Stimulated activated CD8-positive, alpha-beta memory T cell treated with anti-CD3 and anti-CD28 coated beads, Interleukin-2, amount 100 ng/mL, for 48 hours (primary cell): ENCODE measurements at regions not wholly inside any gene's neighbourhood (a gene's known extent, or its start where the extent isn't known, plus 50 kb on each side); places are given as distances from the start of the nearest gene placed in this dataset.

Experiments used
- DNase-seq, 2 donors: peaks; one replicate each; pipeline ENCODE4 v3.0.0-alpha.2; 2020; ENCODE audit warnings: low read depth in 2 of 2

GRCh38 chr13:63696055-63696454, 2280.4 kb upstream of the PCDH20 start:
- no peak for DNase-seq

GRCh38 chr13:63693696-63694095, 2278.0 kb upstream of the PCDH20 start:
- DNase-seq, result no peak

- no peak for DNase-seq
Measured at GRCh38 chr13:63691474-63691873, 2275.8 kb upstream of the PCDH20 start.

- DNase-seq, result no peak
Measured at GRCh38 chr13:63690672-63691071, 2275.0 kb upstream of the PCDH20 start.

GRCh38 chr13:63684822-63685221, 2269.2 kb upstream of the PCDH20 start:
- no peak for DNase-seq

- no peak for DNase-seq
Measured at GRCh38 chr13:63680704-63681103, 2265.1 kb upstream of the PCDH20 start.

GRCh38 chr13:63671296-63671695, 2255.6 kb upstream of the PCDH20 start:
- DNase-seq, result no peak

- DNase-seq, result no peak
Measured at GRCh38 chr13:63651394-63651793, 2235.7 kb upstream of the PCDH20 start.

GRCh38 chr13:63643543-63643942, 2227.9 kb upstream of the PCDH20 start:
- DNase-seq, result no peak

- no peak for DNase-seq
Measured at GRCh38 chr13:63636316-63636993, 2220.8 kb upstream of the PCDH20 start.

GRCh38 chr13:63632321-63632720, 2216.7 kb upstream of the PCDH20 start:
- no peak for DNase-seq

- DNase-seq, result no peak
Measured at GRCh38 chr13:63631006-63631405, 2215.4 kb upstream of the PCDH20 start.

GRCh38 chr13:63629591-63629990, 2213.9 kb upstream of the PCDH20 start:
- DNase-seq, result no peak

GRCh38 chr13:63628310-63628709, 2212.7 kb upstream of the PCDH20 start:
- DNase-seq, result no peak

GRCh38 chr13:63625869-63626268, 2210.2 kb upstream of the PCDH20 start:
- DNase-seq, result no peak

GRCh38 chr13:63614874-63615612, 2199.4 kb upstream of the PCDH20 start:
- DNase-seq, result no peak

- no peak for DNase-seq
Measured at GRCh38 chr13:63607153-63607552, 2191.5 kb upstream of the PCDH20 start.

GRCh38 chr13:63605962-63606361, 2190.3 kb upstream of the PCDH20 start:
- DNase-seq, result no peak

GRCh38 chr13:63605403-63605802, 2189.8 kb upstream of the PCDH20 start:
- no peak for DNase-seq

- no peak for DNase-seq
Measured at GRCh38 chr13:63595811-63596210, 2180.2 kb upstream of the PCDH20 start.

- DNase-seq, result no peak
Measured at GRCh38 chr13:63586467-63586866, 2170.8 kb upstream of the PCDH20 start.

GRCh38 chr13:63578796-63579195, 2163.1 kb upstream of the PCDH20 start:
- no peak for DNase-seq

- DNase-seq, result no peak
Measured at GRCh38 chr13:63567031-63567430, 2151.4 kb upstream of the PCDH20 start.
